ENCODE measurements at regions not wholly inside any gene's neighbourhood (a gene's known extent, or its start where the extent isn't known, plus 50 kb on each side); places are given as distances from the start of the nearest gene placed in this dataset.

DNA sequence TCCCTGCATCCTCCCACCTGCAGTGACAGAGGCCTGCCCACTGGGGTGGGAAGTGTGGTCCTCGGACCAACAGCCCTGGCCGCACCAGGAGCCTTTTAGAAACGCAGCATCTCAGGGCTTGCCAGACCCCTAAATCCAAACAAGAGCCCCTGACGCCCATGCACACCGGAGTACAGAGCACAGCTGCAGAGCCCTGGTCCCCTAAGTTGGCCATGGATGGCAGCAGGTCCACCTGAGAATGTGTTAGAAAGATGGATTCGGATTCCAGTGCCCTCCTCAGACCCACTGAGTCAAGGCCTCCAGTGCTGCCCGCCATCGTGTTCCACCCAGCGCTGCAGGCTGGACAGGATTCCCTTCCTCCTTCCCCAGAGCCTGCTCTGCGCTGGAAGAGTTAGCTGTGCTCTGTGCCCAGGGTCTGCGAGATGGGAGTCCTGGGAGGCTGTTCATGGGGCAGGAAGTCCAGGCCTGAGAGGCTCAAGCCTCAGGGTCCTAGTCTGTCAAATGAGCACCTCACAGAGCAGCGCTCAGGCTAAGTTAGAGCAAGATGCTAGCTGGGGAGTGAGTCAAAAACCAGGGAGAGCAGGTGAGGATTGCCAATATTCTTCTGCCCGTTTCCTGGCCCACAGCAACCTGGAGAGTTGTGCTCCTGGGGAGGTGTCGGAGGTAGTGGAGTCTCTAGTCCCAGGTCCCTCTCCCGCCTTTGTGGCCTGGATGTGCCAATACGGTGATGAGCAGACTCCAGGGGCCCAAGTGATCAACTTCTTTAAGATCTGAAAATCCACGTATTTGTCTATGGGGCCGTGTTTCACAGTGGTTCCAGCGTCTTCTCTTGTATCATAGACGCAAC lies 95.9 kb upstream of the GPR26 start:
- DNase-seq (ENCODE audit: low spot score in 2 of 2): no peak
- in situ Hi-C loops (cut with MboI; ENCODE audit: low sequenced_read_pairs): loop anchor here (25.0 kb wide), 1 partner anchor 933 kb away; no protein-coding TSS in a partner anchor
- Histone ChIP-seq H3K9me3 (no peaks in the 10 kb centered on the region), H3K4me1 (no peaks in the 10 kb centered on the region), H3K4me3 (no peak overlapping the region), H3K36me3 (replicated peaks) (no peaks in the 10 kb centered on the region), H3K27me3 (ENCODE audit: low read depth) (peaks cover 3% of the 10 kb centered on the region; the same call in 1 of the 2 replicates)

DNA sequence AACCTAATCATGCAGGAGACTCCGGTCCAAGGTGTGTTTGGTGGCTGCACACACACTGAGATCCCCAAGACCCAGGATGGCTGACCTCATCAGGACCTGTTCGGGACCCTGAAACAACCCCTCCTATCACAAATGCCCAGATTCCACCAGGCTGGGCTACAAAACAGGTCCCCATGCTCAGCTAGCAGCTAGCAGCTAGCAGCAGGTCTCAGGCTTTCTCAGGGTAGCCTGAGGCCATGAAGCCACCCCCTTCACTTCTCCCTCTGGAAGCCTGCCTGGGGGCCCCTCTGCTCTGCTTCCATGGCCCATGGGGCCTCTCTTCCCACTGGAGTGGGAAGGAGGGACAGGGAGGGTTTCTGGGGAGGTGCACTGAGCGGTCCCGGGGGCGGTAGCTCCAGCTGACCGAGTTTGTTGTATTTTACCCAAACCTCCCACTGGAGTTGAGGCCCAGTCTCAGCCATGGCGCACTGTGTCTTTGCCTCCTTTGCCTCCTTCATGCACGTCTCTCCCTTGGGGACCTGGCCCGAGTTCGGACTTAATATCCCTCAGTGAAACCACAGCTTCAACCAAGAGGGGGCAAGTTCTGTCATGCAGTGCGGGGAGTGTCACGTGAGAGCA lies 95.1 kb upstream of the GPR26 start:
- DNase-seq (ENCODE audit: low spot score in 2 of 2): no peak
- Histone ChIP-seq H3K36me3 (replicated peaks) (no peaks in the 10 kb centered on the region), H3K9me3 (no peaks in the 10 kb centered on the region), H3K4me1 (no peaks in the 10 kb centered on the region), H3K27me3 (ENCODE audit: low read depth) (peaks cover 3% of the 10 kb centered on the region; the same call in 1 of the 2 replicates), H3K4me3 (no peak overlapping the region)
- in situ Hi-C loops (cut with MboI; ENCODE audit: low sequenced_read_pairs): loop anchor here (25.0 kb wide), 1 partner anchor 934 kb away; no protein-coding TSS in a partner anchor

DNA sequence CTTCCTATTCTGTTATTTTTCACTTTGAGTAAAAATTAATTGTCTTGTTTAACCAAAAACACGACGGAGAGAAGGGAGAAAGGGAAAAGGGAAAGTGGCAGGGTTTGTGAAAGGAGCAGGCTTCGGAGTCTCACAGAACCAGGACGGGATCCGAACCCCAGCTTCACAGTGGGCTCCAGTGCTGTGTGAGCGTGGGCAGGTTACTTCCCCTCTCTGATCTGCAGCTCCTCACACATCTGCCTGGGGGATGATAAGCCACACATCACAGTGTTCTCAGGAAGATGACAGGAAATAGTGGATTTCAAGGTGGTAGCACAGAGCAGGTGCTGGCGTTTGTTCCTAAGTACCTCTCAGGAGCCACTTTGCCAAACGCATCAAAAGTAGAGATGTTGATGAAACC lies 94.2 kb upstream of the GPR26 start:
- no peaks in the 10 kb centered on the region for H3K4me1 ChIP-seq
- no peak for DNase-seq (ENCODE audit: low spot score in 2 of 2)
- H3K4me3 ChIP-seq: no peak overlapping the region
- H3K36me3 ChIP-seq (replicated peaks): no peaks in the 10 kb centered on the region
- H3K27me3 ChIP-seq (ENCODE audit: low read depth): peaks cover 3% of the 10 kb centered on the region; the same call in 1 of the 2 replicates
- H3K9me3 ChIP-seq: no peaks in the 10 kb centered on the region
- in situ Hi-C loops (cut with MboI; ENCODE audit: low sequenced_read_pairs): loop anchor here (25.0 kb wide), 1 partner anchor 935 kb away; no protein-coding TSS in a partner anchor

DNA sequence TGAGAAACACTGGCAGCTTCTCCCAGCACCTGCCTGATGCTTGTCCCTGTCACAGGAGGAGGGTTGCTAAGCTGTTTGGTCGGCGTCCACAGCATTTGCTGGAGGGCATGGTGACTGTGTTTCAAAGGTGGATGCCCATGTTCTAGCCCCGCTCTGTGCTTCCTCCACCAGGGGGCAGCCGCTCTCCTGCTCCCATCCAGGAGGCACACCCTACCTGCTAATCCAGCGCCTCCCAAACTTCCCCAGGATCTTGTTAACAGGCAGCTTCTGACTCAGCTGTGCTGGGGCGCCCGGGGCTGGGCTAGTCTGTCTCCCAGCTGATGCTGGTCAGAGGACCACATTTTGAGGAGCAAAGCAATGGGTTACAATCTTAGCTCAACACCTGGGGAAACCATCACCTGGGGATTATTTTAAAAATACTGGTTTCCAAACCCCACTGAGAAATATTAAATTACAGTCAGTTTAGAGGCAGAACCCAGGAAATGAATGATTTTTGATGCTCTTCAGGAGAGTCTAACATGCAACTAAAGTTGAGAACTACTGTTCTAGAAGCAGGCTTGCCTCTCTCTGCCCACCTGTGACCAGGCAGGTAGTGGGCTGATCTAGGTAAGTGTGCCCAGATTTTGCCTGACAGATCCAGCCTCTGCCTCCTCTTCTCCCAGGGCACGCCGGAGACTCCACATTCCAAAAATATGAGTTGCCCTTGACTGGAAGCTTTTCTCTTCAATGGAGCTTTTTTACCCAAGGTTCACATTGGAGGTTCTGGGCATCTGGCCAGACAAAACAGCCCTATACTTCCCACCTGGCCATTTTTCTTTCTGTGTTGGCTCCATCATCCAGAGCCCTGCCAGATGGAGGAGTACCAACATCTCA lies 92.7 kb upstream of the GPR26 start:
- H3K27me3 ChIP-seq (ENCODE audit: low read depth): no peaks in the 10 kb centered on the region
- in situ Hi-C loops (cut with MboI; ENCODE audit: low sequenced_read_pairs): loop anchor here (25.0 kb wide), 1 partner anchor 936 kb away; no protein-coding TSS in a partner anchor
- no peak overlapping the region for H3K4me3 ChIP-seq
- H3K4me1 ChIP-seq: no peaks in the 10 kb centered on the region
- DNase-seq (ENCODE audit: low spot score in 2 of 2): peak; percentile 44 to 78
- H3K9me3 ChIP-seq: no peaks in the 10 kb centered on the region
- no peaks in the 10 kb centered on the region for H3K36me3 ChIP-seq (replicated peaks)

DNA sequence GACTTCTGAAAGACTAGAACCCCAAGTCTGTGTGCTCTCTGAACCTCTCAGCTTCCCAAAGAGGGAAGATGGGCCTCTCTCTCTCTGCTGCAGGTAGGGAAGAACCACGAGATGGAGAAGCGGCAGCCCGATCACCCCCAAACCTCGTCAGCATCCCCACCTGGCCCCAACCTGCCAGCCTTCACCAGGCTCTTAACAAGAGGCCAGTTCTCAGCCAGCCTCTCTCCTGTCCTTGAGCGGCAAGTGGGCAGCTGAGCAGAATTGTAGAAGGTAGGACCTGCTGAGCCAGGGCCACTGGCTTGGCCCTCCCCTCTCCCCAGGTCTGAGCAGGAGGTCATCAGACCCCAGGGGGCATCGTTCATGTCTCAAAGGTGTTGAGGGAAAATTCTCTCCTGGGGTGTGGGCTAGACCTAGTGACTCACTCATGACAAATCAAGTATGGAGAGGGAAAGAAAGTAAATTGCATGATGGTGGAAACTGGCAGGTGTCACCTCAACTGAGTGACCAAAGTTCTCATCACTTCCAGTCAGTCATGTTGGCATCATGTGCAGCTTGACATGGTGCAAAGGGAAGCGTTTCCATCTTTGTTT lies 92.0 kb upstream of the GPR26 start:
- no peak for DNase-seq (ENCODE audit: low spot score in 2 of 2)
- in situ Hi-C loops (cut with MboI; ENCODE audit: low sequenced_read_pairs): loop anchor here (25.0 kb wide), 1 partner anchor 937 kb away; no protein-coding TSS in a partner anchor
- no peaks in the 10 kb centered on the region for H3K9me3 ChIP-seq
- H3K4me3 ChIP-seq: no peak overlapping the region
- H3K27me3 ChIP-seq (ENCODE audit: low read depth): peaks cover 4% of the 10 kb centered on the region; the same call in 1 of the 2 replicates
- H3K36me3 ChIP-seq (replicated peaks): no peaks in the 10 kb centered on the region
- no peaks in the 10 kb centered on the region for H3K4me1 ChIP-seq

DNA sequence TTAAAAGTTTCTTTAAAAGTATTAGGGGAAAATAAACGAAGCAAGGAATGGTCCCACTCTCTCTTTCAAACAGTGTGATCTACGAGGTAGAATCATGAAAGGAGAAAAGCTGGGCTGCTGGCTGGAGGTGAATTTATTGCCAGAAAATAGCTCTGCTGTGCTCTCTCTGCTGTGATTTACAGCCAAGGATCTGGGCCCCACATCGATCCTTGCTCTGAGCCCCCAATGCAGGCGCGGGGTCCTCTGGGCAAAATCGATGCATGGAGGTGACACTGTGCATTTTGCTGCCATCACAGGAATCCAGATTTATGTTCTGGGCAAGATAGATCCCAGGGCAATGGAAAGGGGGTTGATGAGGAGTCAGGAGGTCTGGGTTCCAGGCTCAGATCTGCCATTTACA lies 91.0 kb upstream of the GPR26 start:
- H3K9me3 ChIP-seq: no peaks in the 10 kb centered on the region
- H3K27me3 ChIP-seq (ENCODE audit: low read depth): peaks cover 5% of the 10 kb centered on the region; the same call in 1 of the 2 replicates
- no peaks in the 10 kb centered on the region for H3K4me1 ChIP-seq
- in situ Hi-C loops (cut with MboI; ENCODE audit: low sequenced_read_pairs): loop anchor here (25.0 kb wide), 1 partner anchor 812 kb away; no protein-coding TSS in a partner anchor
- H3K36me3 ChIP-seq (replicated peaks): no peaks in the 10 kb centered on the region
- DNase-seq (ENCODE audit: low spot score in 2 of 2): no peak
- no peak overlapping the region for H3K4me3 ChIP-seq

DNA sequence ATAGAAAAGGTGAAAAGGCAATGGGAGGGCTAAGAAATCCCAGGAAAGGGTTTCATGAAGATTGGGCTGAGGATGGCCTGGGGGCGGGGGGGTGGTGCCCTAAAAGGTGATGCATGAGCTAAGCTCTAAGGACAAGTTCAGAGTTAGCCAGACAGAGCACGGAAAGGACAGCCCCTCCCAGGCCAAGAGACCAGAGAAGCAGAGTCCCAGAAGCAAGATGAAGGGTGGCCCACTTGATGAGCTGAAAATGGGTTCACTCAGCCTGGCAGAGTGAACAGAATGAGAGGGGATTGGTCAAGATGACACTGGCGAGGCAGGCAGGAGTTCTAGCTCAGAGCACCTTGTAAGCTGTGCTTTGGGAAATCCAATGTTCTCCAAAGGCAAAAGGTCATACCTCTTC lies 89.4 kb upstream of the GPR26 start:
- Histone ChIP-seq H3K9me3 (no peaks in the 10 kb centered on the region), H3K27me3 (ENCODE audit: low read depth) (peaks cover 5% of the 10 kb centered on the region; the same call in 1 of the 2 replicates), H3K4me3 (no peak overlapping the region), H3K36me3 (replicated peaks) (no peaks in the 10 kb centered on the region), H3K4me1 (no peaks in the 10 kb centered on the region)
- in situ Hi-C loops (cut with MboI; ENCODE audit: low sequenced_read_pairs): loop anchor here (25.0 kb wide), 1 partner anchor 811 kb away; no protein-coding TSS in a partner anchor
- DNase-seq (ENCODE audit: low spot score in 2 of 2): no peak

DNA sequence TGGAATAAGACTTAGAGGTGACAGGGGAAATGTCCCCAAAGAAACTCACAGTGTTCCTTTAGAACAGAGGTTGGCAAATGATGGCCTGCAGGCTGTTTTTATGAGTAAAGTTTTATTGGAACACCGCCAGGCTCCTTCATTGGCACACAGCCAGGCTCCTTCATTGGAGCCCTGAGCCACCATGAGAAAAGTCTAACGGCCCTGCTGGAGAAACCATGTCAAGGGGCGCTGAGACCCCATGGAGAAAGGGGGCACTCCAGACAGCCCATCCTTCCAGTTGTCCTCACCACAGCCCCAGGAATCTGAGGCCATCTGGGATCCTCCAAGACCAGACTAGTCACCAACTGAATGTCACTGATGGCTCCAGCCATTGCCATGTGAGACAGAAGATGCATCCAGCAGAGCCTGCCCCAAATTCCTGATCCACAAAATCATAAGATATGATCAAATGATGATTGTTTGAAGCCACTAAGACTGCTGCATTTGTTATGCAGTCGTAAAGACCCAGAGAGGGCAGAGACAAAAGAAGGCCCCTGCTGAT lies 88.2 kb upstream of the GPR26 start:
- Histone ChIP-seq H3K36me3 (replicated peaks) (no peaks in the 10 kb centered on the region), H3K27me3 (ENCODE audit: low read depth) (peaks cover 7% of the 10 kb centered on the region), H3K4me3 (no peak overlapping the region), H3K9me3 (no peaks in the 10 kb centered on the region), H3K4me1 (no peaks in the 10 kb centered on the region)
- in situ Hi-C loops (cut with MboI; ENCODE audit: low sequenced_read_pairs): loop anchor here (25.0 kb wide), 1 partner anchor 809 kb away; no protein-coding TSS in a partner anchor
- DNase-seq (ENCODE audit: low spot score in 2 of 2): no peak

DNA sequence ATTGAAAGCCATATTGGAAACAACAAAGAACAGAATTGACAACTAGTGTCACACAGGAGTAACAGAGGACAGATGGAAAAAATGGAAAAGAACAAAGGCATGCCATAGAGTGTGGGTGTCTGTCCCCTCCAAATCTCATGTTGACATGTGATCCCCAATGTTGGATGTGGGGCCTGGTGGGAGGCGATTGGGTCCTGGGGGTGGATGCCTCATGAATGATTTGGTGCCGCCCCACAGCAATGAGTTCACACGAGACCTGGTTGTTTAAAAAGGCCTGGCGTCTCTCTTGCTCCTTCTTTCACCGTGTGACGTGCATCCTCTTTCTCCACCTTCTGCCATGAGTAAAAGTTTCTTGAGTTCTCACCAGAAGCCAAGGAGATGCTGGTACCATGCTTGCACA lies 87.4 kb upstream of the GPR26 start:
- H3K36me3 ChIP-seq (replicated peaks): no peaks in the 10 kb centered on the region
- in situ Hi-C loops (cut with MboI; ENCODE audit: low sequenced_read_pairs): loop anchor here (25.0 kb wide), 1 partner anchor 809 kb away; no protein-coding TSS in a partner anchor
- no peaks in the 10 kb centered on the region for H3K4me1 ChIP-seq
- H3K9me3 ChIP-seq: no peaks in the 10 kb centered on the region
- peaks cover 13% of the 10 kb centered on the region for H3K27me3 ChIP-seq (ENCODE audit: low read depth)
- no peak overlapping the region for H3K4me3 ChIP-seq
- DNase-seq (ENCODE audit: low spot score in 2 of 2): no peak

DNA sequence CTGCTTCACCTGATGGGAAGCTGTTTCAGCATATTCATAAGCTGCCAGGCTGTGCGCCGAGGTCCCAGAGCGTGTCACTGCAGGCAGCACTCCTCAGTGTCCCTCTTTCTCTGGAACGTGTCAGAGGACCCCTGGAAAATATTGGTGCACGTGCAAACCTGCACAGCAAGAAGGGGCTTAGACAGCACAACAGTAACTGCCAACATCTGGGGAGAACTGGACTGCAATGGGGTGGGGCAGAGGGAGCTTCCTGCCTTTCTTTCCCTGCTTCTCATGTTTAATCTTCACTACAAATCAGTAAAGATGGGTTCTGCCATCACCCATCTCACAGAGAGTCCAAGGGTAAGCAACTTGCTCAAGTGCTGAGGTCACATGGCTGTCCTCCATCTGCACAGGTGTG lies 86.5 kb upstream of the GPR26 start:
- no peaks in the 10 kb centered on the region for H3K36me3 ChIP-seq (replicated peaks)
- H3K4me3 ChIP-seq: no peak overlapping the region
- no peaks in the 10 kb centered on the region for H3K4me1 ChIP-seq
- H3K27me3 ChIP-seq (ENCODE audit: low read depth): peaks cover 13% of the 10 kb centered on the region
- DNase-seq (ENCODE audit: low spot score in 2 of 2): no peak
- H3K9me3 ChIP-seq: no peaks in the 10 kb centered on the region
- in situ Hi-C loops (cut with MboI; ENCODE audit: low sequenced_read_pairs): loop anchor here (5.0 to 25.0 kb wide), 2 partner anchors 388 to 808 kb away; no protein-coding TSS in a partner anchor

DNA sequence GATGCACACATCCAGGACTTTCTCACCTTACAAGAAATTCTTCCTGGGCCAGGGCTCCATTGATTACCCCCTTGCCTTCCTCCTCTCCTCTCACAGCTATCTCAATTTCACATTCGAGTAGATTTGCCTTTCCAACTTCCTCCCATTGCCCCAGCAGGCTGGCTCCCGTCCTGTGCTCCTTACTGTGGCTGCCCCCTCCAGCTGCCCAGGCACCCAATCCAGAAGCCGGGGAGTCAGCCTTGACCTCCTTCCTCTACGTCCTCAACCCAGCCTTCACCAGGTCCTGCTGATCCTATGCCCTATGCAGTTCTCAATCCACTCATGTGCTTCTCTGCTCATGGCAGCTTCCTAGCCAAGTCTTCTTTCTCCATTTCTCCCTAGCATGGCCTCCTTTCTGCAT lies 85.7 kb upstream of the GPR26 start:
- Histone ChIP-seq H3K36me3 (replicated peaks) (no peaks in the 10 kb centered on the region), H3K27me3 (ENCODE audit: low read depth) (peaks cover 13% of the 10 kb centered on the region), H3K4me1 (no peaks in the 10 kb centered on the region), H3K9me3 (no peaks in the 10 kb centered on the region), H3K4me3 (no peak overlapping the region)
- DNase-seq (ENCODE audit: low spot score in 2 of 2): no peak
- in situ Hi-C loops (cut with MboI; ENCODE audit: low sequenced_read_pairs): loop anchor here (5.0 to 25.0 kb wide), 2 partner anchors 387 to 807 kb away; no protein-coding TSS in a partner anchor

DNA sequence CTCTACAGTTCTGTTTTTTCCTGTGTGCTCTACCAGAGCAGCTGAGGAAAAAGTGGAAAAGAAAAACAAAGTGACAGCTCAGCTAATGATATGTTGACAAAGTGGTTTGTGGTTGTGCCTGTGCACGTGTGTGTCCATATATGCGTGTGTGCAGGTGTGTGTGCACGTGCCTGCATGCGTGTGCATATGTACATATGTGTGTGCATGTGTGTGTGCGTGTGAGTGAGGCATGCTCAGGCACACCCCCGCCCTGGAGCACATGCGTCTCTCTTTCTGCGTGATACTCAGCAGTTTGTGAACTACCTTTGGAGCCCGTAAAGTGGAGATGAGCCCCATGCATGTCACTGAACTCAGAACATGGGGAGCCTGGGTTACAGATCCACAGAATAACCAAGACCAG lies 84.5 kb upstream of the GPR26 start:
- in situ Hi-C loops (cut with MboI; ENCODE audit: low sequenced_read_pairs): loop anchor here (5.0 to 25.0 kb wide), 2 partner anchors 386 to 806 kb away; no protein-coding TSS in a partner anchor

More for the DNA sequence above, 84.5 kb upstream of the GPR26 start:
- Histone ChIP-seq H3K9me3 (no peaks in the 10 kb centered on the region), H3K4me1 (peaks cover 7% of the 10 kb centered on the region; the same call in 1 of the 2 replicates), H3K4me3 (no peak overlapping the region), H3K27me3 (ENCODE audit: low read depth) (peaks cover 13% of the 10 kb centered on the region), H3K36me3 (replicated peaks) (no peaks in the 10 kb centered on the region)
- no peak for DNase-seq (ENCODE audit: low spot score in 2 of 2)
